ENCODE measurements at regions not wholly inside any gene's neighbourhood (a gene's known extent, or its start where the extent isn't known, plus 50 kb on each side); places are given as distances from the start of the nearest gene placed in this dataset.

DNA sequence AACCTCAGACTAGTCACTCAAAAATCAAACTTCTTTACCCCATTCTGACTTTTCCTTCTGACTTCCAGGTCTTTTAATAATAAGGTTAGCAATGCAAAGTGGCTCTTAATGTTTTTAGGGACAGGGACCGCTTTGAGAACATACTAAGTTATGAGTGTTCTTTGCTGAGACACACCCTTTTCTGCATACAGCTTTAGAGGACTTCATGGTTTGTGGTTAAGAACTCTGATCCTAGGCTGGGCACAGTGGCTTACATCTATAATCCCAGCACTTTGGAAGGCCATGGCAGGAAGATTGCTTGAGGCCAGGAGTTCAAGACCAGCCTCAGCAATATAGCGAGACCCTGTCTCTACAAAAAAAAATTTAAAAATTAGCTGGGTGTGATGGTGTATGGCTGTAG, 85.8 kb upstream of the CACNA2D3 start:
- TF ChIP-seq POLR2A (conservative IDR thresholded peaks at IDR 0.05) (no peak), ZNF121 (CRISPR knock-in tag; conservative IDR thresholded peaks at IDR 0.05) (no peak), POLR2AphosphoS5 (IDR thresholded peaks at IDR 0.05; ENCODE audit: control insufficient read depth, insufficient read depth, low read depth, low read length) (no peak), YY1 (IDR thresholded peaks at IDR 0.05; ENCODE audit: borderline replicate concordance in 1 of 3, control insufficient read depth in 1 of 3, extremely low read depth in 1 of 3, insufficient read depth in 3 of 3, insufficient read length in 1 of 3, insufficient replicate concordance in 2 of 3, low read depth in 1 of 3, low read length in 2 of 3) (no peak), GATAD2A (IDR thresholded peaks at IDR 0.05) (no peak), FOXK2 (conservative IDR thresholded peaks at IDR 0.05 in 1 of 2, IDR thresholded peaks at IDR 0.05 in 1 of 2; ENCODE audit: low read depth in 2 of 2) (no peak), EZH2 (IDR thresholded peaks at IDR 0.05; ENCODE audit: borderline replicate concordance, low read depth, low read length) (no peak)
- TF ChIP-seq, protein P1, sequence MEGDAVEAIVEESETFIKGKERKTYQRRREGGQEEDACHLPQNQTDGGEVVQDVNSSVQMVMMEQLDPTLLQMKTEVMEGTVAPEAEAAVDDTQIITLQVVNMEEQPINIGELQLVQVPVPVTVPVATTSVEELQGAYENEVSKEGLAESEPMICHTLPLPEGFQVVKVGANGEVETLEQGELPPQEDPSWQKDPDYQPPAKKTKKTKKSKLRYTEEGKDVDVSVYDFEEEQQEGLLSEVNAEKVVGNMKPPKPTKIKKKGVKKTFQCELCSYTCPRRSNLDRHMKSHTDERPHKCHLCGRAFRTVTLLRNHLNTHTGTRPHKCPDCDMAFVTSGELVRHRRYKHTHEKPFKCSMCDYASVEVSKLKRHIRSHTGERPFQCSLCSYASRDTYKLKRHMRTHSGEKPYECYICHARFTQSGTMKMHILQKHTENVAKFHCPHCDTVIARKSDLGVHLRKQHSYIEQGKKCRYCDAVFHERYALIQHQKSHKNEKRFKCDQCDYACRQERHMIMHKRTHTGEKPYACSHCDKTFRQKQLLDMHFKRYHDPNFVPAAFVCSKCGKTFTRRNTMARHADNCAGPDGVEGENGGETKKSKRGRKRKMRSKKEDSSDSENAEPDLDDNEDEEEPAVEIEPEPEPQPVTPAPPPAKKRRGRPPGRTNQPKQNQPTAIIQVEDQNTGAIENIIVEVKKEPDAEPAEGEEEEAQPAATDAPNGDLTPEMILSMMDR (IDR thresholded peaks at IDR 0.05 in 2 of 3, conservative IDR thresholded peaks at IDR 0.05 in 1 of 3; ENCODE audit: insufficient read depth in 2 of 3, low read depth in 1 of 3, low read length in 3 of 3), result no peak

Data from K562 (cell line).